ENCODE measurements at regions not wholly inside any gene's neighbourhood (a gene's known extent, or its start where the extent isn't known, plus 50 kb on each side); places are given as distances from the start of the nearest gene placed in this dataset.

DNA sequence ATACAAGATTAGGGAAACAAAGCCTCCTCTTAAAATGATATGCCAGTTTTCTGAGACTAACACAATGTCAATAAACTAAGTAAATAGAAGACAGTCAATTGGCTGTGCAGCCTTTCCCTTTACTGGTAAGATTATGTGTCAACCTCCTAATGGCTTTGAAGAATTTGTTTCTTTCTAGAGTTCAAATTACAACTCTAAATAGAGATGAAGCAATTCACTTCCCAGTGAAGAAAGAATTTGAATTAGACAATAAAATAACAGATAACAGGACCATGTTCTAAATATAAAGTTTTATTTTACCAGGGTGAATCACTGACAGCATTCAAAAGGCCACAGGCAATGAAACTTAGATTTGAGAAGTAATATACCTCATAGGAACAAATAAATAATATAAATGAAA lies 680.3 kb downstream of the PLA2G4A start:
- Histone ChIP-seq H3K27me3 (ENCODE audit: insufficient read depth) (no peaks in the 10 kb centered on the region), H3K79me2 (replicated peaks; ENCODE audit: insufficient read depth) (no peaks in the 10 kb centered on the region), H3K4me2 (no peak overlapping the region), H3K9me2 (ENCODE audit: insufficient read depth) (no peaks in the 10 kb centered on the region), H4K20me1 (replicated peaks; ENCODE audit: insufficient read depth) (no peaks in the 10 kb centered on the region), H2AFZ (no peak overlapping the region), H3K27ac (ENCODE audit: low read depth) (no peak overlapping the region), H3K4me1 (ENCODE audit: insufficient read depth) (no peaks in the 10 kb centered on the region), H3F3A (replicated peaks; ENCODE audit: low read depth) (no peaks in the 10 kb centered on the region), H3K4me3 (no peak overlapping the region), H3K36me3 (ENCODE audit: insufficient read depth) (no peaks in the 10 kb centered on the region)
- TF ChIP-seq ZNF114 (CRISPR knock-in tag; IDR thresholded peaks at IDR 0.05): no peak
- Mint-ChIP-seq H3K9me3 (no peaks in the 10 kb centered on the region), H3K4me3 (no peak overlapping the region), H3K4me1 (no peaks in the 10 kb centered on the region), H3K27me3 (ENCODE audit: insufficient read depth, low read depth, poor library complexity) (no peaks in the 10 kb centered on the region), H3K27ac (no peak overlapping the region), H3K36me3 (ENCODE audit: low read depth) (no peaks in the 10 kb centered on the region)
- DNase-seq (ENCODE audit: low spot score) (no peak), ATAC-seq (no peak)

GRCh38 chr1:187513190-187513589 lies 684.4 kb downstream of the PLA2G4A start:
- Histone ChIP-seq H2AFZ (no peak overlapping the region), H3K4me1 (ENCODE audit: insufficient read depth) (0 out of 2 replicates have a peak, but pooled peaks cover 6% of the 10 kb centered on the region), H3F3A (replicated peaks; ENCODE audit: low read depth) (no peaks in the 10 kb centered on the region), H3K27ac (ENCODE audit: low read depth) (no peak overlapping the region), H3K4me3 (no peak overlapping the region), H3K9me2 (ENCODE audit: insufficient read depth) (no peaks in the 10 kb centered on the region), H3K36me3 (ENCODE audit: insufficient read depth) (no peaks in the 10 kb centered on the region), H4K20me1 (replicated peaks; ENCODE audit: insufficient read depth) (no peaks in the 10 kb centered on the region), H3K79me2 (replicated peaks; ENCODE audit: insufficient read depth) (no peaks in the 10 kb centered on the region), H3K27me3 (ENCODE audit: insufficient read depth) (no peaks in the 10 kb centered on the region), H3K4me2 (no peak overlapping the region)
- DNase-seq (ENCODE audit: low spot score) (no peak), ATAC-seq (no peak)
- Mint-ChIP-seq H3K4me1 (peaks cover 9% of the 10 kb centered on the region), H3K27me3 (ENCODE audit: insufficient read depth, low read depth, poor library complexity) (no peaks in the 10 kb centered on the region), H3K27ac (no peak overlapping the region), H3K36me3 (ENCODE audit: low read depth) (no peaks in the 10 kb centered on the region), H3K9me3 (no peaks in the 10 kb centered on the region; the same call in 2 of the 3 replicates), H3K4me3 (no peak overlapping the region)
- TF ChIP-seq, protein P1, sequence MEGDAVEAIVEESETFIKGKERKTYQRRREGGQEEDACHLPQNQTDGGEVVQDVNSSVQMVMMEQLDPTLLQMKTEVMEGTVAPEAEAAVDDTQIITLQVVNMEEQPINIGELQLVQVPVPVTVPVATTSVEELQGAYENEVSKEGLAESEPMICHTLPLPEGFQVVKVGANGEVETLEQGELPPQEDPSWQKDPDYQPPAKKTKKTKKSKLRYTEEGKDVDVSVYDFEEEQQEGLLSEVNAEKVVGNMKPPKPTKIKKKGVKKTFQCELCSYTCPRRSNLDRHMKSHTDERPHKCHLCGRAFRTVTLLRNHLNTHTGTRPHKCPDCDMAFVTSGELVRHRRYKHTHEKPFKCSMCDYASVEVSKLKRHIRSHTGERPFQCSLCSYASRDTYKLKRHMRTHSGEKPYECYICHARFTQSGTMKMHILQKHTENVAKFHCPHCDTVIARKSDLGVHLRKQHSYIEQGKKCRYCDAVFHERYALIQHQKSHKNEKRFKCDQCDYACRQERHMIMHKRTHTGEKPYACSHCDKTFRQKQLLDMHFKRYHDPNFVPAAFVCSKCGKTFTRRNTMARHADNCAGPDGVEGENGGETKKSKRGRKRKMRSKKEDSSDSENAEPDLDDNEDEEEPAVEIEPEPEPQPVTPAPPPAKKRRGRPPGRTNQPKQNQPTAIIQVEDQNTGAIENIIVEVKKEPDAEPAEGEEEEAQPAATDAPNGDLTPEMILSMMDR (conservative IDR thresholded peaks at IDR 0.05; ENCODE audit: low read depth in 2 of 2): peak in 1 of 2 experiments; percentile 31; a peak in 2 of 4 replicates
- no peak for TF ChIP-seq CREB1 (CRISPR knock-in tag; IDR thresholded peaks at IDR 0.05; ENCODE audit: low read depth)

- H3K27me3 ChIP-seq (ENCODE audit: insufficient read depth): no peaks in the 10 kb centered on the region
- no peaks in the 10 kb centered on the region for H3K79me2 ChIP-seq (replicated peaks; ENCODE audit: insufficient read depth)
- H3K27ac ChIP-seq (ENCODE audit: low read depth): no peak overlapping the region
- ATAC-seq (no peak), DNase-seq (ENCODE audit: low spot score) (no peak)
- no peaks in the 10 kb centered on the region for H3K36me3 Mint-ChIP-seq (ENCODE audit: low read depth)
- H3K9me2 ChIP-seq (ENCODE audit: insufficient read depth): no peaks in the 10 kb centered on the region
- H3F3A ChIP-seq (replicated peaks; ENCODE audit: low read depth): no peaks in the 10 kb centered on the region
- H3K4me3 Mint-ChIP-seq: no peak overlapping the region
- H3K4me1 ChIP-seq (ENCODE audit: insufficient read depth): 0 out of 2 replicates have a peak, but pooled peaks cover 7% of the 10 kb centered on the region
- H3K27me3 Mint-ChIP-seq (ENCODE audit: insufficient read depth, low read depth, poor library complexity): no peaks in the 10 kb centered on the region
- no peak overlapping the region for H3K27ac Mint-ChIP-seq
- no peaks in the 10 kb centered on the region for H4K20me1 ChIP-seq (replicated peaks; ENCODE audit: insufficient read depth)
- peaks cover 11% of the 10 kb centered on the region for H3K4me1 Mint-ChIP-seq
- H2AFZ ChIP-seq: no peak overlapping the region
- H3K9me3 Mint-ChIP-seq: no peaks in the 10 kb centered on the region; the same call in 2 of the 3 replicates
- TF ChIP-seq, protein P2, sequence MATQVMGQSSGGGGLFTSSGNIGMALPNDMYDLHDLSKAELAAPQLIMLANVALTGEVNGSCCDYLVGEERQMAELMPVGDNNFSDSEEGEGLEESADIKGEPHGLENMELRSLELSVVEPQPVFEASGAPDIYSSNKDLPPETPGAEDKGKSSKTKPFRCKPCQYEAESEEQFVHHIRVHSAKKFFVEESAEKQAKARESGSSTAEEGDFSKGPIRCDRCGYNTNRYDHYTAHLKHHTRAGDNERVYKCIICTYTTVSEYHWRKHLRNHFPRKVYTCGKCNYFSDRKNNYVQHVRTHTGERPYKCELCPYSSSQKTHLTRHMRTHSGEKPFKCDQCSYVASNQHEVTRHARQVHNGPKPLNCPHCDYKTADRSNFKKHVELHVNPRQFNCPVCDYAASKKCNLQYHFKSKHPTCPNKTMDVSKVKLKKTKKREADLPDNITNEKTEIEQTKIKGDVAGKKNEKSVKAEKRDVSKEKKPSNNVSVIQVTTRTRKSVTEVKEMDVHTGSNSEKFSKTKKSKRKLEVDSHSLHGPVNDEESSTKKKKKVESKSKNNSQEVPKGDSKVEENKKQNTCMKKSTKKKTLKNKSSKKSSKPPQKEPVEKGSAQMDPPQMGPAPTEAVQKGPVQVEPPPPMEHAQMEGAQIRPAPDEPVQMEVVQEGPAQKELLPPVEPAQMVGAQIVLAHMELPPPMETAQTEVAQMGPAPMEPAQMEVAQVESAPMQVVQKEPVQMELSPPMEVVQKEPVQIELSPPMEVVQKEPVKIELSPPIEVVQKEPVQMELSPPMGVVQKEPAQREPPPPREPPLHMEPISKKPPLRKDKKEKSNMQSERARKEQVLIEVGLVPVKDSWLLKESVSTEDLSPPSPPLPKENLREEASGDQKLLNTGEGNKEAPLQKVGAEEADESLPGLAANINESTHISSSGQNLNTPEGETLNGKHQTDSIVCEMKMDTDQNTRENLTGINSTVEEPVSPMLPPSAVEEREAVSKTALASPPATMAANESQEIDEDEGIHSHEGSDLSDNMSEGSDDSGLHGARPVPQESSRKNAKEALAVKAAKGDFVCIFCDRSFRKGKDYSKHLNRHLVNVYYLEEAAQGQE (IDR thresholded peaks at IDR 0.05; ENCODE audit: unreplicated experiment): no peak
- no peak for TF ChIP-seq ZNF462 (CRISPR knock-in tag; IDR thresholded peaks at IDR 0.05)
- no peak overlapping the region for H3K4me3 ChIP-seq
- no peaks in the 10 kb centered on the region for H3K36me3 ChIP-seq (ENCODE audit: insufficient read depth)
- H3K4me2 ChIP-seq: no peak overlapping the region
Measured at GRCh38 chr1:187514110-187514509, 685.4 kb downstream of the PLA2G4A start.

All from GM23338 (cell line).